ENCODE measurements at regions not wholly inside any gene's neighbourhood (a gene's known extent, or its start where the extent isn't known, plus 50 kb on each side); places are given as distances from the start of the nearest gene placed in this dataset.

DNA sequence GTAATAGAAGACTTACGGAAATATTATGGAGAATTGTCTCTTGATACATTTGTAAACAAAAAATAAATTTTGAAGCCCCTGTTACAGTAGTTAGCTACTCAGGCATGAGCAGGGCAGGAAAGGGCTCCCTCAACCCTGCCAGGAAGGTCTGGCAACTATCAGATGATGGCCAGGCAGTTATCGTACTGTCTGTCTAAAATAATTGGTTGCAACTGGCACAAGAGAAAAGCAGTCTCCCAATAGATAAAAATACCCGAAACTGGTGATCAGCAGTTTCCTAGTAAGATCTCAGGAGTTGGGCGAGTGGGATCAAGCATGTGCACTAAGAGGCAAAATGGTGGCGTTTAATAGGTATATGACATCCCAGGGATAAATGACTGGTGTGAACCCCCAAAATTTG, 1336.3 kb downstream of the C4orf33 start:
- intact Hi-C loops (cut with DNase I): no loop called here
- DNase-seq (ENCODE audit: low spot score): no peak

DNA sequence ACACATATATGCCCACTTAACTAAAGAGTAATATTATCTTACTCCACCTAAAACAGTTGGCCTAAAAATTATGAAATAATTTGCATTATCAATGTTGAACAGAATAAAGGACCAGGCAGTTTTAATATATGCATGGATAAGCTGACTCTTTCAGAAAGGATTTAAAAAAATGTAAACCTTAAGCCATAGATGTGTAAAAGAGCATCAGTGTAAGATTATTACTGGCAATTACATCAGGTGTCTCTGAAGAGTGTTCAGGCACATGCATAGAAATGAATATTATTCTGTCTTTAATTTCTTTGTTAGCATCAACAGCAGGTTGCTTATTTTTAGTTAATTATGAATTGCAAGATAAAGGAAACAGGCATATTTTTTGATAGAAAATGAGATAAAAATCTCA, 1353.8 kb downstream of the C4orf33 start:
- intact Hi-C loops (cut with DNase I): no loop called here

GRCh38 chr4:130468340-130468739, 1372.4 kb downstream of the C4orf33 start:
- DNase-seq (ENCODE audit: low spot score): no peak
- intact Hi-C loops (cut with DNase I): no loop called here

More for the DNA sequence above, 1353.8 kb downstream of the C4orf33 start:
- no peak for DNase-seq (ENCODE audit: low spot score)

DNA sequence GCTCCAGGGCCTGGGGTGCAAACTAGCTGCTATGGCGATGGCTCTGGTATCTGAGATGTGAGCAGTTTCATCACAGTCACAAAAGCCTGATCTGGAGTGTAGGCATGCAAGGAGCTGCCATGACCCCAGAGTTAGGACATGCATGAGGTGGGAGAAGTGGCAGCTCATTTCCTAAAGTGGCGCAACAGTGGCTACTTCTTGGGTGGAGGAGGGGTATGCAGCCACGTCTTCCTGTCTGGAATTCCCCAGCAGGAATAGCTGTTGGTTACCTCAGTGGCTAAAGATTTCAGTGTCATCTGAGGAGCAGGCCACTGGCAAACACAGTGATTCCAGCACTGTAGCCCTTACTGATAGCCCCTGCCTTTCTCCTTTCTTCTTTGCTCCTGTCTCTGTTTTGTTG, 1382.5 kb downstream of the C4orf33 start:
- no peak for DNase-seq (ENCODE audit: low spot score)
- intact Hi-C loops (cut with DNase I): no loop called here

DNA sequence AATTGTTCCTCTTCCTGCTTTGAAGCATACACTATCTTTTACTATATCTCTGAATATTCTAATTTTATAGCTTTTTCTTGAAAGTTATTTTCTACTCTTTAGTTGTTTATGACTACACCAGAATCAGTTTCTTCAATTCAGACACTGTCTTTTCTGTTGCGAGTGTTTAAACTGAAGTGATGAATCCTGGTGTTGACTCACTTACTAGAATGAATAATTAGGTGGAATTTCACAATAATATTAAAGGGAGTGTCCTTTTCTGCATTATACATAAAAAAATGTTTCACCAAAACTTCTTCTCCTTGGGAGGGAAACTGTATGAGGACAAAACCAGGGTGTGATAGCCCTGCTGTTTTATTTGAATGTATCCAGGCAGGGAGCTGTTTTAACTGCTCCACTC, 1383.1 kb downstream of the C4orf33 start:
- DNase-seq (ENCODE audit: low spot score): no peak
- intact Hi-C loops (cut with DNase I): no loop called here

DNA sequence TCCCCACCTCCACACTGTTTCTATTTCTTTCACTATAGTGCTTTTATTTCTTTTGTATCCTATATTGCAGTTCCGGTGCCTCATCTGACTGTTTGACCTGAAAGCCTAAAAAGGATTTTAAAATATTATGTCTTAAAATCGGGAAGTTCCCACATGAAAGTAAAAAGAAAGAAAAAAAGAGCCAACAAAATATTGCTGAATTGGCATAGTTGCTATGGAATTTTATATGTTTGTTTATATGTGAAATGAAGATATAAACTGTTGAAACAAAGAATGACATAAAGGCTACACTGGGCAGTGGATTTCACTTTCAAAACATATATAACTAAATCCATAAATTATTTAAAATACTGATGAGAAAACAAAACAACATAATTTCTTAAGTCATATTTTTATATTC, 1383.7 kb downstream of the C4orf33 start:
- DNase-seq (ENCODE audit: low spot score): no peak

GRCh38 chr4:130484826-130485225, 1388.9 kb downstream of the C4orf33 start:
- DNase-seq (ENCODE audit: low spot score): no peak
- intact Hi-C loops (cut with DNase I): no loop called here

More for the DNA sequence above, 1383.7 kb downstream of the C4orf33 start:
- intact Hi-C loops (cut with DNase I): no loop called here

DNA sequence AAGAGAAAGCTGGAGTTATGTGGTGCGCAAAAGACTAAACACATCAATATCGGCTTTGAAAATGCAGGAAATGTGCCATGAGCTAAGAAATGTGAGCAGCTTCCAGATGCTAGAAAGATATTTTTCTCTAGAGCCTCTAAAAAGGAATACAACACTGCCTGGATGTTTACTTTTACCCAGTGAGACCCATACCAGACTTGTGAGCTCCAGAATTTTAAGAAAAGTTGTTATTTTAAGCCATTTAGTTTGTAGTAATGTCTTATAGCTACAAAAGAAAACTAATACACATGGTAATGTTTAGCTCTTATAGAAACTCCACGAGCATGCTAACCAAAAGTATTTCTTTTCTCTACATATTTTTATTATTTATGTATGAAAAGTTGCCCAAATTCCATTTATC, 1389.4 kb downstream of the C4orf33 start:
- DNase-seq (ENCODE audit: low spot score): no peak
- intact Hi-C loops (cut with DNase I): no loop called here

- intact Hi-C loops (cut with DNase I): no loop called here
- no peak for DNase-seq (ENCODE audit: low spot score)
Measured at GRCh38 chr4:130486186-130486585, 1390.2 kb downstream of the C4orf33 start.

- intact Hi-C loops (cut with DNase I): no loop called here
- DNase-seq (ENCODE audit: low spot score): no peak
Measured at GRCh38 chr4:130486841-130487240, 1390.9 kb downstream of the C4orf33 start.

- intact Hi-C loops (cut with DNase I): no loop called here
Measured at GRCh38 chr4:130510661-130511060, 1414.7 kb downstream of the C4orf33 start.

DNA sequence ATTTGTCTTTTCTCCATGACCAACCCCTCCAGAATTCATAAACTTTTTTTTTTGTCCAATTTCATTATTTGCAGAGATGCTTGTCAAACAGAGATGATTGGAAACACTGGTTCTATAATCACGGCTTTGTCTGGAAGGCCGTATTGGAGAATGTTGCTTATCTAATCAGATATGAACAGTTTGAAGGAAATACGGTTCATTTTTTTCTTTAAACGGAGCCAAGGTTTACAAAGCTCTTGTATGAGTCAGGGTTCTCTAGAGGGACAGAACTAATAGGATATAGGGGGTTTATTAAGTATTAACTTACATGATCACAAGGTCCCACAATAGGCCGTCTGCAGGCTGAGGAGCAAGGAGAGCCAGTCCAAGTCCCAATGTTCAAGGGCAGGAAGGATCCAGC, 1415.8 kb downstream of the C4orf33 start:
- intact Hi-C loops (cut with DNase I): no loop called here

More at GRCh38 chr4:130510661-130511060, 1414.7 kb downstream of the C4orf33 start:
- no peak for DNase-seq (ENCODE audit: low spot score)

GRCh38 chr4:130524057-130524456, 1428.1 kb downstream of the C4orf33 start:
- DNase-seq (ENCODE audit: low spot score): no peak
- intact Hi-C loops (cut with DNase I): no loop called here

More for the DNA sequence above, 1415.8 kb downstream of the C4orf33 start:
- no peak for DNase-seq (ENCODE audit: low spot score)

GRCh38 chr4:130530505-130530904, 1434.6 kb downstream of the C4orf33 start:
- intact Hi-C loops (cut with DNase I): no loop called here
- no peak for DNase-seq (ENCODE audit: low spot score)

DNA sequence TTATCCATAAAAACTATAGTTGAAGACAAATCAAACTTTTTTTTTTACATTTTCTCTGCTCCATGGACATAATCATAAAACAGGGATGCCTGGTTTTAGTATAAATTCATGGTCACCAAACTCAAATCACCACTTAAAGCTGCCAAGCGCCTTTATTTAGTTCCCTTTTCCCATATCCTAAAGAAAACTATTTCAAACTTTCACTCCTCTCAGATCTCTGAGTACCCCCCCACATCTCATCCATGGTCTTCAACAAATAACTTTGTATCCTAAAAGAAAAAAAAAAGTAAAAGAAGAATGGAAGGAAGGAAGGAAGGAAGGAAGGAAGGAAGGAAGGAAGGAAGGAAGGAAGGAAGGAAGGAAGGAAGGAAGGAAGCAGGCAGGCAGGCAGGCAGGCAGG, 1438.7 kb downstream of the C4orf33 start:
- intact Hi-C loops (cut with DNase I): no loop called here
- DNase-seq (ENCODE audit: low spot score): no peak

GRCh38 chr4:130542953-130543352, 1447.0 kb downstream of the C4orf33 start:
- intact Hi-C loops (cut with DNase I): no loop called here
- DNase-seq (ENCODE audit: low spot score): no peak

DNA sequence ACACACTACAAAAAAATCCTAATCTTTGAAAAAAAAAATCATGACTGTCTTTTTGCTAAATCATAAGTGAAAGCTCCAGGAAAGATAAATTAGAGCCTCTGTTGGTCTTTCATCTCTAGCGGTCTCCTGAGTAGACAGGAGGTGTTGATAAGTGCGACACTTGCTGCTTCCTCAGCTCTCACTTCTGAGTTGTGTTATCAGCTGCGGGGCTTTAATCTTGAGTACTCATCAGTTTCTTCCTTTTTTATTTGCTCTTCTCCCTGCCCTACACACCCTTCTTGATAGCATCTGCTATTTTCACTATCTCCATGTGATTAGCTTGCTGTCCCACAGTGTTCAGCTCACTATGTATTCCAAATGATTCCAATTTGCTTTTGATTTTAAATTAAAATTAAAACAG, 1449.2 kb downstream of the C4orf33 start:
- no peak for DNase-seq (ENCODE audit: low spot score)
- intact Hi-C loops (cut with DNase I): no loop called here

DNA sequence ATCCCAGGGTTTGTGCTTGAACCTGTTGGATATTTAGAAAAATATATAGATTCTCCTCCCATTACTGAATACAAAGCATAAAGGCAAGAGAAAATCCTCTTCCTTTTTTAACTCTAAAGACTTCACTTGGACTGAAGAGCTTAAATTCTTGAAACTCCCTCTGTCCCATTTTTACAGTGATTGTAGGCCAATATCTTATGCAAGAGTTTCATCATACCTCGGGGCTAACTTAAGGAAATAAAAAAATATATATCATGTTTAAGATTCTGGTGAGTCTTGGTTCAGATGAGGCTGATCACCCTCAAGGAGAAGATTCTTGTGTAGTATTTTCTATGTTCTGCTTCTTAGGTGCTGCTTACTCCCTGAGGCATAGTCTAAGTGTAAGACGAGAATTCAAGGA, 1449.6 kb downstream of the C4orf33 start:
- intact Hi-C loops (cut with DNase I): no loop called here

GRCh38 chr4:130559268-130559667, 1463.3 kb downstream of the C4orf33 start:
- no peak for DNase-seq (ENCODE audit: low spot score)
- intact Hi-C loops (cut with DNase I): no loop called here

More for the DNA sequence above, 1449.6 kb downstream of the C4orf33 start:
- no peak for DNase-seq (ENCODE audit: low spot score)

- peak; percentile 83 for DNase-seq (ENCODE audit: low spot score)
- intact Hi-C loops (cut with DNase I): no loop called here
Measured at GRCh38 chr4:130563185-130563888, 1467.4 kb downstream of the C4orf33 start.

DNA sequence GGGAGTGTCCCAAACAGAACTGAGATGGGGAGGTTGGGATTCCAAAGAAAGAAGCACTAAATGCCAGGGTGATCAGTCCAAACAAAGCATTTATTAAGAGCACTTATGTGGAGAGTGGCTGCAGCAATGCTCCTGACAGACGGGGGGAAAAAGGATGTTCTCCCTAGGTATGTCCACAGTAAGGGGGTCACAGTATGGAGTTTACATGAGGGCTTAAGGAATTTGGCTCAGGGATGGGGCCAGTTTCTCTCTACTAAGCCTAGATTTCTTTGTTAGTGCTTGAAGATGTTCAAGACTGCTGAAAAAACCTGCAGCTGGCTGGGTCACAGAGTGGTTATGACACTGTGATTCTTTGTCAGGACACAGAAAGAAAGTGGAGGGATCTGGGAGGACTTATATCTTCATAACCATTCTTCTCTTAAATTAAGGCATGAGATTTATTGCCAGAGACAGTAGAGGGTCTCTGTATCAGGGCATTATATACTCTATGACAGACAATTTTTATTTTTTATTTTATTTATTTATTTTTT, 1468.0 kb downstream of the C4orf33 start:
- intact Hi-C loops (cut with DNase I): no loop called here
- no peak for DNase-seq (ENCODE audit: low spot score)
